Activated CD4-positive, CD25-positive, alpha-beta regulatory T cell treated with anti-CD3 and anti-CD28 coated beads, Interleukin-2, amount 50 U/mL, for 24 hours (primary cell): ENCODE measurements at regions not wholly inside any gene's neighbourhood (a gene's known extent, or its start where the extent isn't known, plus 50 kb on each side); places are given as distances from the start of the nearest gene placed in this dataset.

Experiments
- ATAC-seq, 2 donors: fragments of 150-1000 bp; cut with Tn5 transposase; one replicate each; pipeline ENCODE4 v1.10.0; 2021; ENCODE audit warnings: mild to moderate bottlenecking in 1 of 2, moderate library complexity in 1 of 2

GRCh38 chr5:60371065-60371464 lies 328.9 kb downstream of the DEPDC1B start:
- no peak for ATAC-seq

DNA sequence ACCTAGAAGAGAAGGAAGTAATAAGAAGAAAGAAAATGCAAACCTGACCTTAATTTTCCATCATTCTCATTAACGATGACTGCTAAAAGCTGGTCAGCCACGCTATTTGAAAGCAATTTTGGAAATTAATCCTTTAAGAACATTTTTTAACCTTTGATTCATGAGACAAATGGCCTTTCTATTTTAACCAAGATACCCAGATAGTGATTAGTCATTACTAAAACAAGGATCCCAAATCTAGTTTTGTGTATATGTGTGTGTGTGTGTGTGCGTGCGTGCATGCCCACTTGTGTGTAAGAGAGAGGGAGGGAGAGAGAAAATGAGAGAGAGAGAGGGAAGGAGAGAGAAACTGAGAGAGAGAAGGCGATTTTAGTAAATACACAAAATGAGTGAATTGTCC lies 329.5 kb downstream of the DEPDC1B start:
- no peak for ATAC-seq

- ATAC-seq, result no peak
Measured at GRCh38 chr5:60369391-60369790, 330.6 kb downstream of the DEPDC1B start.

- no peak for ATAC-seq
Measured at GRCh38 chr5:60368100-60368499, 331.9 kb downstream of the DEPDC1B start.

DNA sequence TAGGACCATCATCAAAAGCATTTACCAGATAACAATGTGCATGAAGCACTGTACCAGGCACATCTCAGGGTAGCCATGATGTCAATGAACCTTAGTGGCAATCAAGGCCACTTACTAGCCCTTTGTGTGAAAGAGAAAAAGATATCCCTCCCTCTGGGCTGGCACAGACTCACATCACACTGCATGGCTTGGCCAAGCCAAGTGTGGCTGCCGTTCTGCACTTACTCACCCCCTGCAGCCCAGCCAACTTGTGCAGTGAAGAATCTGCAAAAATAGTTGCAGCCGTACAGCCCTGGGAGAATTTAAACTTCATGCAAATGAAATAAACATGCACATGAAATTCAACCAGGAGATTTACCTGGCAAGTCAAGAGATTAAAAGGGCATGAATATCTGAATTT lies 333.5 kb downstream of the DEPDC1B start:
- ATAC-seq, result no peak

DNA sequence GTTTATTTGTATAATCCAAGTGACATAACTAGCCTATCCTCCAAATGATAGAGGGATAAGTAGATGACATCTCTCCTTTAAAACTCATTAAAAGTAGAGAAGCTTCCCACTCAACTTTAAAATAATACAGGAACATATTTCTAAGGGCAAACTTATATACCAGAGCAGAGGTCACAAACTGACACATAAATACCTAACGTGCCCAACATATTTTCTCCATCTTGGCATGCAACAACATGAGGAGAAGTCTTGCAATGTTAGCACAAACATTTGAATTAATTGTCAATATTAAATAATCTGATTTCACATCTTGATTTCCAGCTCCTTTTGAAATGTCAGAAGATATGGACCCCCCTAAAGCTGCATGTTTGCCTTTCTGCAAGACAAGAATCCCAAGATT lies 335.0 kb downstream of the DEPDC1B start:
- ATAC-seq, result no peak

GRCh38 chr5:60362158-60362557 lies 337.8 kb downstream of the DEPDC1B start:
- no peak for ATAC-seq

DNA sequence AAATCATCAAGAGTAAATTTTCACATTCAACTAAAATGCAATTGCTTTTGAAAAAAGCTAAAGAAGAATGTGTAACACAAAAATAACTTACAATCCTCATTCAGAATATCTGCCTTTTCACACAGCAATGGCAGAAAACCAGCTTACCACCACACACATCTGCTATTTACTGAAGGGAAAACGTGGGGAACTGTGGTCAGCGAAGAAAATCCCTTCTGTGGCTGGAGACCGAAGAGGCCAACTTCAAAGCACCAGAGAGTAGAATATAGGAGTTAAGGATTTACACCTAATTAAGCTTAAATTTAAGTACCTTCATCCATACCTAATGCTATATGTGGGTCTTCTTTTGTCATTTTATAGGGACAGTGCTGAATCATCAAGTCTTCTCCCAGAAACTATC lies 339.6 kb downstream of the DEPDC1B start:
- no peak for ATAC-seq

GRCh38 chr5:60357302-60357701 lies 342.7 kb downstream of the DEPDC1B start:
- no peak for ATAC-seq

GRCh38 chr5:60356745-60357144 lies 343.2 kb downstream of the DEPDC1B start:
- ATAC-seq, result no peak

DNA sequence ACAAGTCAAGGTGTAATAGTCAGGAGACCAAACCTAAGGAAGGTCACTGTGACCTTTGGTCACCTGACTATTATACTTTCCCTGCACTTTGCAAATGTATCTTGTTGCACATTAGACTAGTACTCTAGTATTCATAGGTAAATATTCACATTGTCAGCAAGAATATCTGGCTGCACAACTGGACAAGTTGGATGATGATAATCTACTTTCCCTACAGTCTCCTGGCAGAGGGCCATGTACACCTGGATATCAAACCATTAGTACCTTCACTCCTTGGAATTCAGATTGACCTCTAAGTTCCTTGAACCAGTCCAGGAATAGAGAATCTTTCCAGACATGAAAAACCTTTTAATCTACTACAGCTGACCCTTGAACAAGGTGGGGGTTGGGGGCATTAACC lies 344.8 kb downstream of the DEPDC1B start:
- ATAC-seq, result no peak

- ATAC-seq, result no peak
Measured at GRCh38 chr5:60354311-60354710, 345.7 kb downstream of the DEPDC1B start.

DNA sequence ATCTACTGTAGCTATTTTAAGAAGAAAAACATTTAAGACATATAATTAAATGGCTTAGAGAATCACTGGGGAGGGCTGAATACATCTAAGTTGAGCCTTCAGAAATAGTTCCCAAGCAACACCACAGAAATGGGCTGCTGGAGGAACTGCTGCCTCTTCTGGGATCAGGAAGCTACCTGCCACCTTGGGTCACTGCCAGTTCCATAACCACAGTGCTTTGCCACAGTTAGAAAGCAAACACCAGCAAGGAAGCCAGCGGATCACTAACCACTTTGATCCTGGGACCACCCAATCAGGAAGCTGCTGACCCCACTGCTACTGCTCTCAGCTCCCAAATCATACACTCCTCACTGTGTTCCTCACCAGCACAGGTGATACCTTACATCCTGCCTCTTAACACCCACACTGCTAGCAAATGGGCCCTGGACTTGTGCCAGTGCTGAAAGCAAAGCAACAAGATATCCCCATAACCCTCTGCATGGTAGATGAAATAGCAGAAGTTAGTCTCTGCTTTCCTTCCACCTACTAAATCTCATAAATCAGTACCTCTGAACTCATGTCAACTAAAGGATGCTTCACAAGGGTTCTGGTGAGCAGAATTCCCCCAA lies 346.9 kb downstream of the DEPDC1B start:
- ATAC-seq, result no peak

GRCh38 chr5:60350794-60351193 lies 349.2 kb downstream of the DEPDC1B start:
- no peak for ATAC-seq

DNA sequence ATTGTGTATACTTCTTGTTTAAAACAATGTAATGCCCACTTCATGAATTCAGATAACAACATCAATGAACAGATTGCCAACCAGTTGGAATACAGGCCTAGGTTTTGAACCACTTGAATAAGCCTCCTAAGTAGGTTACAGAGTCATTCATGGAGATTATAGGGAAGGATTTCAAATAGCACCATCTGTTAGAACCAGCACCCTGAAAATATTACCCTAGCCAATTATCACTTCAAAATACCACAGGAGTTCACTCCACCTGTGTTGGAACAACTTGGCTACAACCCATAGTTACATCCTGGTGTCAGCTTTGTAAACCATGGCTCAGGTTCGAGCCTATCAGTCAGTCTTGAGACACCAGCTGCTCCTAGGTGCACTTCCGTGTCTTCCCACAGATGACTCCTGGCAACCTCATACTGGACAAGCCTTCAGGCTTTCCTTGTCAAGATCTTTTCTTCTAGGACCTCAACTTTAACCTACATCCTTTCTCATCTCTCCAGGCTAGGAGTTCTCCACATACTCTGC lies 350.0 kb downstream of the DEPDC1B start:
- no peak for ATAC-seq

DNA sequence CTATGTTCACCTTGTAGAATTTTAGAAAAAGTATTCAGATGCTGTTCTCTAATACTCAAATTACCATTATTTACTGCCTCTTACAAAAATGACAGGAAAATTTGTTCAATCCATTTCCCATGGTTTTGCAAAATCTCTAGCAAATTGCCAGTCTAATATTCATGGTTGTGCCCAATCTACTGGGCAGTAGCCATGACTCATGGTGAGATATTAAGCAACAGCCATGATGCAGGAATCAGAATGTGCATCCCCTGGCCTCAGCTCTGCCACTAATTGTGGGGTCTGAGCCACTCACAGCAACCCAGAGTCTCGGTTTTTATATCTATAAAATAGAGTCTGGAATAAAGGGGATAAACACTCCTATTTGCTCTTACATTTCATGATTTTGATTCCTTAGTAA lies 353.6 kb downstream of the DEPDC1B start:
- ATAC-seq, result no peak

DNA sequence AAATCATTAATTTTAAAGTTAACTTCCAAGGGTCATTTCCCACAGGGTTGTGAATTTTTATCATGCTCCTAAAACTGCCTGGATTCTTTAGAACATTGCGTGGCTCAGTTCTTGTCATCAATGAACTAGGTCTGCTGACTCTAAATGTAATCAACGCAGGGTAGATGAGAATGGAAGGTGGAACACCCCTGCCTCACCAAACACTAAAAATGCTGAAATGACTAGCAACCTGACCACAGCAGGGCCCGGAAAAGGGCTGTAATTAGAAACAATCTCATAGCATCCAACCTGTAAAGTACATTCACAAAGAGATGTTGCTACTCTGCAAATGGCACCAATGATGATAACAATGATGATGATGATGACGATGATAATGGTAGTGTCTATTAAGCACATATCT lies 356.9 kb downstream of the DEPDC1B start:
- no peak for ATAC-seq

GRCh38 chr5:60340965-60341471 lies 358.9 kb downstream of the DEPDC1B start:
- no peak for ATAC-seq

- no peak for ATAC-seq
Measured at GRCh38 chr5:60340326-60340725, 359.6 kb downstream of the DEPDC1B start.

- no peak for ATAC-seq
Measured at GRCh38 chr5:60339691-60340201, 360.2 kb downstream of the DEPDC1B start.

- no peak for ATAC-seq
Measured at GRCh38 chr5:60338846-60339245, 361.1 kb downstream of the DEPDC1B start.

- no peak for ATAC-seq
Measured at GRCh38 chr5:60336491-60336890, 363.5 kb downstream of the DEPDC1B start.

DNA sequence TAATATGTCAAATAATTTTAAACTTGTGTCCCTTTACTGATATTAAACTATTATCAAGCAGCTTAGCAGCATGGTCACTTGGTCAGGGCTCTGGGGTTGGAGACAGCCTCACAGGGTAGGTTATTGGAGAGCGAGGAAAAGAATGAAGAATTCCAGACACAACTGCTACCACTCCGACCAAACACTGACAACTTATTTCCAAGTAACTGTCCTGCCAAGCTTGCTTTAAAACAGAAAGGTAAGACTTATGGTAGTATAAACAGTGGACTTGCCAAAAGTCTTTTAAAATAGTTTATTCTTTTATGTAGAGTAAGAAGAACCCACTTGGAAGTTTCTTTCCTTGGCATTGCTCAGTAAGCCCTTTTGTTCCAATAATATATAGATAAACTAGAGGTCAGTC lies 364.1 kb downstream of the DEPDC1B start:
- no peak for ATAC-seq

DNA sequence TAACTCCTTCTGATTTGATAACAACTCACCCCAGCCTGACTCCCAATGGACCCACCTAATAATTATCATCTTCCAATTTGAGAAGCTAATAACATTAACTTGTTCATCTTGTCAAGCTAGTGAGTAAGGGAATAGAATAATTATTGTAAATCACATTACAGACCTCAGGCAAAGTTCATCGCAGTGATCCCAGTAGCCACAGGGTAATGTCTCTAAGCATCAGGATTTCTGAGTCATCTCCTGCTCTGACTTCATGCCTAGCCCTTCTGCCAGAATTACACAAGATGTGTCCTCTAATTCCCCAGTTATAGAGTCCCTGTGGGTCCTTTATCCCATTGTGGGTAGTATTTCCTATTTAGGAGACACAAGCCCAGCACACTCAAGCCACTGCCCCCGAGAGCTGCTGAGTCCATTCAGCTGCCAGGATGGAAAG lies 365.7 kb downstream of the DEPDC1B start:
- ATAC-seq, result no peak
